ENCODE measurements at regions not wholly inside any gene's neighbourhood (a gene's known extent, or its start where the extent isn't known, plus 50 kb on each side); places are given as distances from the start of the nearest gene placed in this dataset.

GRCh38 chr5:67575087-67575486 is 378.5 kb upstream of the CD180 start:
- POLR2A ChIA-PET = no interaction called here
- H3K4me3 ChIP-seq (ENCODE audit: low read length) = no peak overlapping the region
- Mint-ChIP-seq H3K9me3 (peaks cover 12% of the 10 kb centered on the region), H3K4me1 (ENCODE audit: low read depth) (no peaks in the 10 kb centered on the region), H3K36me3 (ENCODE audit: low read depth) (peaks cover 5% of the 10 kb centered on the region), H3K27ac (no peak overlapping the region), H3K4me3 (no peak overlapping the region), H3K27me3 (peaks cover under 1% of the 10 kb centered on the region)
- TF ChIP-seq, protein P1, sequence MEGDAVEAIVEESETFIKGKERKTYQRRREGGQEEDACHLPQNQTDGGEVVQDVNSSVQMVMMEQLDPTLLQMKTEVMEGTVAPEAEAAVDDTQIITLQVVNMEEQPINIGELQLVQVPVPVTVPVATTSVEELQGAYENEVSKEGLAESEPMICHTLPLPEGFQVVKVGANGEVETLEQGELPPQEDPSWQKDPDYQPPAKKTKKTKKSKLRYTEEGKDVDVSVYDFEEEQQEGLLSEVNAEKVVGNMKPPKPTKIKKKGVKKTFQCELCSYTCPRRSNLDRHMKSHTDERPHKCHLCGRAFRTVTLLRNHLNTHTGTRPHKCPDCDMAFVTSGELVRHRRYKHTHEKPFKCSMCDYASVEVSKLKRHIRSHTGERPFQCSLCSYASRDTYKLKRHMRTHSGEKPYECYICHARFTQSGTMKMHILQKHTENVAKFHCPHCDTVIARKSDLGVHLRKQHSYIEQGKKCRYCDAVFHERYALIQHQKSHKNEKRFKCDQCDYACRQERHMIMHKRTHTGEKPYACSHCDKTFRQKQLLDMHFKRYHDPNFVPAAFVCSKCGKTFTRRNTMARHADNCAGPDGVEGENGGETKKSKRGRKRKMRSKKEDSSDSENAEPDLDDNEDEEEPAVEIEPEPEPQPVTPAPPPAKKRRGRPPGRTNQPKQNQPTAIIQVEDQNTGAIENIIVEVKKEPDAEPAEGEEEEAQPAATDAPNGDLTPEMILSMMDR (IDR thresholded peaks at IDR 0.05) = no peak
- CTCF ChIA-PET = no interaction called here
- peaks cover 0 to 4% of the 10 kb centered on the region in 2 experiments for H3K9me3 ChIP-seq (ENCODE audit: control insufficient read depth in 1 of 2, insufficient read depth in 1 of 2, low read length in 2 of 2)
- ATAC-seq (ENCODE audit: poor library complexity) = no peak
- intact Hi-C loops (cut with DNase I, micrococcal nuclease) = no loop called here
- H3K27ac ChIP-seq (ENCODE audit: low read depth in 1 of 2, low read length in 2 of 2) = no peak overlapping the region
- H3K36me3 ChIP-seq (ENCODE audit: insufficient read depth, low read length) = no peaks in the 10 kb centered on the region
- no peak for DNase-seq
- H3K4me1 ChIP-seq (ENCODE audit: insufficient read depth, low read length) = no peaks in the 10 kb centered on the region
- H3K27me3 ChIP-seq (ENCODE audit: control insufficient read depth in 1 of 2, insufficient read depth in 2 of 2, low read length in 2 of 2) = no peaks in the 10 kb centered on the region

DNA sequence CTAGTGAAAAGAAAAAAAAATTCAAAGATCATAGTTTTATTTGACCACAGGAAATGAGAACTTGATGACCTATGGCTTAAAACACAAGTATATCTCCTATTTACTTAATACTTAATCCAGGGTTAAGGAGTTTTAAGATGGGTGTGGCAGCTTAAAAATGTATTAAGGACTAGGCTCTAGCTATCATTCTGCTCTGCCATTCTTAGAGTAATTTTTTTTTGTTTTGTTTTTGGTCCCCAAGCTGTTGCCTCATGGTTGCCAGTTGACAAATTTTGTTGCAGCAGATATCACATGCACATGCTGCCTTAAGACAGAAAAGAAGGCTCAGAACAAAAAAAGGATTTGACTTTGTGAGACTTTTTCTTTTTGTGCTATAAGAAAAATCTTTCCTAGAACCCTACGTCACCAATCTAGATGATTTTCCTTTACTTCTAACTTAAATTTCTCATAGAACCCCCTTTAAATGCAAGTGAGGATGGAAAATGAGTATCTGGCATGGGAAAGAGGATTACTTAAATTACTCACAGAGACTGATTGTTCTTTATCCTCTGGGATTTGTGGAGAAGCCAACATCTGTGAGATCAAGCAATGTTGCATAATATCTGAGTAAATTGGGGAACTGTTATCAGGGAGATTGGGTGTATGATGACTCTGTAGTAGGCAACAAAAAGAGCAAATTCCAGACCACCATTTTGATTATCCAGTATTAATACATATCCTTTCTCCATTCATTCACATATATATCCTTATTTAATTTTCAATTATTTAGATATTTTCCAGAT is 364.7 kb upstream of the CD180 start:
- Histone ChIP-seq H3K27ac (ENCODE audit: low read depth in 1 of 2, low read length in 2 of 2) (no peak overlapping the region), H3K4me3 (ENCODE audit: low read length) (no peak overlapping the region), H3K36me3 (ENCODE audit: insufficient read depth, low read length) (no peaks in the 10 kb centered on the region), H3K27me3 (ENCODE audit: control insufficient read depth in 1 of 2, insufficient read depth in 2 of 2, low read length in 2 of 2) (no peaks in the 10 kb centered on the region), H3K4me1 (ENCODE audit: insufficient read depth, low read length) (no peaks in the 10 kb centered on the region), H3K9me3 (ENCODE audit: control insufficient read depth in 1 of 2, insufficient read depth in 1 of 2, low read length in 2 of 2) (peaks cover 0 to 15% of the 10 kb centered on the region in 2 experiments)
- no peak overlapping the region for H3K27ac Mint-ChIP-seq
- H3K4me1 Mint-ChIP-seq (ENCODE audit: low read depth) = no peaks in the 10 kb centered on the region
- no peak for ATAC-seq (ENCODE audit: poor library complexity)
- H3K9me3 Mint-ChIP-seq = peaks cover 14% of the 10 kb centered on the region
- DNase-seq = no peak
- ChIA-PET POLR2A (no interaction called here), CTCF (no interaction called here)
- TF ChIP-seq, protein P1 (IDR thresholded peaks at IDR 0.05) = no peak
- H3K36me3 Mint-ChIP-seq (ENCODE audit: low read depth) = no peaks in the 10 kb centered on the region
- intact Hi-C loops (cut with DNase I, micrococcal nuclease) = loop anchor here in 1 of 2 experiments (10.0 kb wide), 1 partner anchor 87 kb away; no protein-coding TSS in a partner anchor
- H3K27me3 Mint-ChIP-seq = no peaks in the 10 kb centered on the region
- no peak overlapping the region for H3K4me3 Mint-ChIP-seq

DNA sequence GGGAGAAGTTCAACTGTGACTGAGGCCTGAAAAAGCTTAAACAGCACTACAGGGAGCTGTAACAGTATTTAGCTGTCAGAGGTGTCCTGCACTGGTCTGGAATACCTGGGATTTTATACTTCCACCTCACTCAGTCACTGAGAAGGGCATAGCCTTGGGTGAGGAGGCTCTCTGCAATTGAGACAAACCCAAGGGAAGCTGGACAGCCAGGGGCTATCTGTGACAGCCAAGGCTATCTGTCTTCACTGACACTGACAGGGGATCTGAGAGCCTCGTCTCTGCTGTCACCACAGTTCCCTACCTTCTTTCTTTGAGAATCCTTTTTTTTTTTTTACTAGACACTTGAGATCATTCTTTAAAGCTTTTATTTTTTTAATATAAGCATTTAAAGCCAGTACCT is 356.2 kb upstream of the CD180 start:
- no peaks in the 10 kb centered on the region for H3K27me3 ChIP-seq (ENCODE audit: control insufficient read depth in 1 of 2, insufficient read depth in 2 of 2, low read length in 2 of 2)
- no peaks in the 10 kb centered on the region for H3K36me3 ChIP-seq (ENCODE audit: insufficient read depth, low read length)
- no peaks in the 10 kb centered on the region for H3K4me1 ChIP-seq (ENCODE audit: insufficient read depth, low read length)
- H3K4me3 ChIP-seq (ENCODE audit: low read length) = no peak overlapping the region
- TF ChIP-seq, protein P1 (IDR thresholded peaks at IDR 0.05) = no peak
- CTCF ChIA-PET = no interaction called here
- no peaks in the 10 kb centered on the region for H3K36me3 Mint-ChIP-seq (ENCODE audit: low read depth)
- H3K9me3 Mint-ChIP-seq = no peaks in the 10 kb centered on the region
- peaks cover 17% of the 10 kb centered on the region for H3K4me1 Mint-ChIP-seq (ENCODE audit: low read depth)
- no peak for ATAC-seq (ENCODE audit: poor library complexity)
- no peaks in the 10 kb centered on the region for H3K9me3 ChIP-seq (ENCODE audit: control insufficient read depth in 1 of 2, insufficient read depth in 1 of 2, low read length in 2 of 2)
- no peak for DNase-seq
- H3K27ac ChIP-seq (ENCODE audit: low read depth in 1 of 2, low read length in 2 of 2) = no peak overlapping the region
- intact Hi-C loops (cut with DNase I, micrococcal nuclease) = no loop called here
- POLR2A ChIA-PET = no interaction called here
- H3K27me3 Mint-ChIP-seq = no peaks in the 10 kb centered on the region
- no peak overlapping the region for H3K4me3 Mint-ChIP-seq
- H3K27ac Mint-ChIP-seq = no peak overlapping the region

All from CD4-positive, alpha-beta T cell (primary cell).